Breast epithelium (tissue), 4 donors: ENCODE measurements at regions not wholly inside any gene's neighbourhood (a gene's known extent, or its start where the extent isn't known, plus 50 kb on each side); places are given as distances from the start of the nearest gene placed in this dataset.

Experiments used
- DNase-seq, 2 donors: peaks; one replicate each; pipeline ENCODE4 v3.0.0-alpha.2; 2019; ENCODE audit warnings: low spot score in 2 of 2
- H3K27ac ChIP-seq, 2 donors: fragments of 200-600 bp; sonication (generic) in 1 of 2; one replicate each; pipeline ENCODE4 v1.5.1; 2016 to 2019; ENCODE audit warnings: mild to moderate bottlenecking in 1 of 2
- H3K27me3 ChIP-seq, 2 donors: fragments of 200-600 bp; sonication (generic) in 1 of 2; one replicate each; pipeline versions ENCODE4 v1.5.1 to v1.6.0; 2017 to 2019; ENCODE audit warnings: control low read depth in 1 of 2, mild to moderate bottlenecking in 1 of 2
- H3K36me3 ChIP-seq: fragments of 200-600 bp; one replicate; pipeline ENCODE4 v1.5.1; 2019
- H3K4me1 ChIP-seq, 2 donors: fragments of 200-600 bp; sonication (generic); one replicate each; pipeline ENCODE4 v1.5.1; 2016 to 2019; ENCODE audit warnings: control low read depth in 1 of 2
- H3K4me3 ChIP-seq, 3 donors: fragments of 200-600 bp; sonication (generic); 1 replicate in 2 of 3; 2 replicates in 1 of 3; pipeline ENCODE4 v1.5.1; 2016 to 2019; ENCODE audit warnings: mild to moderate bottlenecking in 3 of 3, moderate library complexity in 2 of 3
- H3K9me3 ChIP-seq, 2 donors: fragments of 200-600 bp; sonication (generic) in 1 of 2; one replicate each; pipeline ENCODE4 v1.5.1; 2016 to 2019; ENCODE audit warnings: control low read depth in 1 of 2
- POLR2A ChIP-seq: fragments of 450-650 bp; IDR thresholded peaks from one replicate; pipeline ENCODE4 v1.6.1; 2016; ENCODE audit warnings: antibody characterized with exemption, mild to moderate bottlenecking, moderate library complexity
- POLR2AphosphoS5 ChIP-seq, 3 donors: sonication (generic); formaldehyde crosslinking; IDR thresholded peaks; one replicate each; pipeline ENCODE4 v1.6.1; 2017; ENCODE audit warnings: antibody characterized with exemption in 3 of 3
- intact Hi-C: fragments of 100-400 bp; cut with DNase I; formaldehyde crosslinking; loops from one replicate; pipeline ENCODE4 v1.15.1; 2023; ENCODE audit warnings: low total_unique reads
- TF ChIP-seq, protein P1 (sequence below), 3 donors: fragments of 450-650 bp; IDR thresholded peaks; one replicate each; pipeline ENCODE4 v1.5.1; 2016 to 2017; ENCODE audit warnings: antibody characterized with exemption in 3 of 3, mild to moderate bottlenecking in 3 of 3, moderate library complexity in 3 of 3

DNA sequence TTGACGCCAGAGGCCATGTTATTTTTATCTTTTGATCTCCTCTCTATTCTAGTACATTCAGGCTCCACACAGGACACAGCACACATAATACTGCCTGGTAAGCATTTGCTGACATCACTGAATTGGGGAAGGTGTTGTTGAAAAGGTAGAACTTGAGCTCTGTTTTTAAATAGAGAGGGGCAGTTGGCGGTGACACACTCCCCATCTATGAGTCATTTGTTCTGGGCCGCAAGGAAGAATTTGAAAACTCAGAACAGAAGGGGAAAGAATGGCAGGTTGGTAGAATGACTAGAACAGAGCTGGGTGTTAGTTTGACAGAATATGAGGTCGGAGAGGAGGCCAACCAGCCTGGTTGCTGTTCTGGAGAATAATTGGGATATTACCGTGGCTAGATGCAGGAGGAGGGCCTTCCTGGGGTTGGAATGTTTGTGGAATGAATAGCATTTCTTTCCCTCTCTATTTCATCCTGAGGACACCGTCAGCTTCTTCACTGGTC lies 52.1 kb upstream of the ERRFI1 start:
- intact Hi-C loops = no loop called here
- Histone ChIP-seq H3K9me3 (no peaks in the 10 kb centered on the region), H3K4me1 (peaks cover 2 to 21% of the 10 kb centered on the region in 2 donors), H3K4me3 (peak overlapping the region in 1 of 3 donors; percentile 4), H3K36me3 (no peaks in the 10 kb centered on the region), H3K27me3 (no peaks in the 10 kb centered on the region), H3K27ac (peak overlapping the region; percentile 88 to 91)
- TF ChIP-seq, protein P1, sequence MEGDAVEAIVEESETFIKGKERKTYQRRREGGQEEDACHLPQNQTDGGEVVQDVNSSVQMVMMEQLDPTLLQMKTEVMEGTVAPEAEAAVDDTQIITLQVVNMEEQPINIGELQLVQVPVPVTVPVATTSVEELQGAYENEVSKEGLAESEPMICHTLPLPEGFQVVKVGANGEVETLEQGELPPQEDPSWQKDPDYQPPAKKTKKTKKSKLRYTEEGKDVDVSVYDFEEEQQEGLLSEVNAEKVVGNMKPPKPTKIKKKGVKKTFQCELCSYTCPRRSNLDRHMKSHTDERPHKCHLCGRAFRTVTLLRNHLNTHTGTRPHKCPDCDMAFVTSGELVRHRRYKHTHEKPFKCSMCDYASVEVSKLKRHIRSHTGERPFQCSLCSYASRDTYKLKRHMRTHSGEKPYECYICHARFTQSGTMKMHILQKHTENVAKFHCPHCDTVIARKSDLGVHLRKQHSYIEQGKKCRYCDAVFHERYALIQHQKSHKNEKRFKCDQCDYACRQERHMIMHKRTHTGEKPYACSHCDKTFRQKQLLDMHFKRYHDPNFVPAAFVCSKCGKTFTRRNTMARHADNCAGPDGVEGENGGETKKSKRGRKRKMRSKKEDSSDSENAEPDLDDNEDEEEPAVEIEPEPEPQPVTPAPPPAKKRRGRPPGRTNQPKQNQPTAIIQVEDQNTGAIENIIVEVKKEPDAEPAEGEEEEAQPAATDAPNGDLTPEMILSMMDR (IDR thresholded peaks at IDR 0.05) = no peak
- TF ChIP-seq POLR2AphosphoS5 (IDR thresholded peaks at IDR 0.05) (peak in 1 of 3 donors; percentile 53), POLR2A (no peak)
- peak in 1 of 2 donors; percentile 49 for DNase-seq

DNA sequence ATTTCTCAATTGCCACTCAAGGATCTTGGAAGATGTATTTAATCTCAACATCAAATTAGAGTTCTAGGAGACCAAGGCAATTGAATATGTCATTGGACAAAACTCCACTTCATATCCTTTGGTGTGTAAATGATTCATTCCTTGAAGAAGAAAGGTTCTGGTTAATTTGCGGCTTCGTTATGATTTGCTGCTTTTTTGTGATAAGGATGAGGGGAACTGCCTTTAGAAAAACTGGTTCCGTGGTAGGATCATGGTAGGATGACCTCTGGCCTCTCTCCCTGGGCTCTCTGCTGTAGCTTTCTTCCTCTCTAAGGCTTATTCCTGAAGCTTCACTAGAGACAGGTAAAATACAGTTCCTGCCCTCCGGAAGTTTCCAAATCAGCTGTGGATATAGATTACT lies 51.5 kb upstream of the ERRFI1 start:
- H3K27me3 ChIP-seq = no peaks in the 10 kb centered on the region
- intact Hi-C loops = loop anchor here (1.0 kb wide), 1 partner anchor 43 kb away; no protein-coding TSS in a partner anchor
- H3K4me1 ChIP-seq = peaks cover 2 to 21% of the 10 kb centered on the region in 2 donors
- no peak overlapping the region for H3K4me3 ChIP-seq
- no peak for DNase-seq
- TF ChIP-seq, protein P1 (IDR thresholded peaks at IDR 0.05) = no peak
- no peak for TF ChIP-seq POLR2AphosphoS5 (IDR thresholded peaks at IDR 0.05)
- TF ChIP-seq POLR2A = no peak
- peak overlapping the region; percentile 88 to 91 for H3K27ac ChIP-seq
- no peaks in the 10 kb centered on the region for H3K36me3 ChIP-seq
- no peaks in the 10 kb centered on the region for H3K9me3 ChIP-seq

DNA sequence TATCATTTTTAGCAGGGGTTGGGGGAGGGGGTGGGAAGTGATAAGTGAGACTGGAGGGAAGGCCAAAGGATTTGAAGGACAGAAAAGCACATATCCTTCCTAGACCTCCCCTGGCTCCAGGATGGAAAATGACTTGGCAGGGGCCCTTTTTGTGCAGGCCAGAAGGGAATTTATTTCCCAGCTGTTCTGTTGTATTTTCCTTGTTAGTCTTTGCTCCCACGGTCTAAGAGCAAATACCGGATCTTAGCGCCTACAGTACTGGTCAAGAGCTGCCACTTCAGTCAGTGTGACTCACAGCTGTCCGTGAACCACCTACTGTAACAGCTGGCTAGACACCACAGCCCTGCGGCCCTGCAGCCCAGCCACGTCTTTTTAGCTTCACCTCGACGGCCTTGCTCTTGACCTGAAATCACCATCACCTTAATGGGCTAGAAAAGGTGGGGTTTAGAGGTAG lies 51.0 kb upstream of the ERRFI1 start:
- Histone ChIP-seq H3K27me3 (no peaks in the 10 kb centered on the region), H3K36me3 (no peaks in the 10 kb centered on the region), H3K4me1 (peaks cover 2 to 21% of the 10 kb centered on the region in 2 donors), H3K27ac (peak overlapping the region; percentile 88 to 91), H3K9me3 (no peaks in the 10 kb centered on the region), H3K4me3 (no peak overlapping the region)
- intact Hi-C loops = loop anchor here (1.0 kb wide), 1 partner anchor 43 kb away; no protein-coding TSS in a partner anchor
- TF ChIP-seq POLR2A (no peak), POLR2AphosphoS5 (IDR thresholded peaks at IDR 0.05) (peak in 2 of 3 donors; percentile 18 to 22)
- TF ChIP-seq, protein P1 (IDR thresholded peaks at IDR 0.05) = peak in 2 of 3 donors; percentile 23
- peak; percentile 47 to 67 for DNase-seq

DNA sequence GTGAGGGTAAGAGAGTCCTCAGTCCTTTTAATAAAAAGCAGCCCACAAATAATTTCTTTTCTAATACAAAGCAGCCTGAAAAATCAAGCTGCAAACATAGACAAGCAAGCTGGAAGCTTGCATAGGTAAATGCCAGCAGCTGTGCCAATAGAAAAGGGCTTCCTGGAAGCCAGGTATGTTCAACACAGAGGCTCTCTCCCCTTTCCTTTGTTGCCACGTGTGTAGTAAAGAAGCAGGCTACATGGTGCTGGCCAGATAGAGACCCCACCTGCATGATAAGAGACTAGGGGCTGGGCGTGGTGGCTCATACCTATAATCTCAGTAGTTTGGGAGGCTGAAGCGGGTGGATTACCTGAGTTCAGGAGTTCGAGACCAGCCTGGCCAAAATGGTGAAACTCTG lies 50.1 kb upstream of the ERRFI1 start:
- H3K36me3 ChIP-seq = no peaks in the 10 kb centered on the region
- H3K27ac ChIP-seq = peak overlapping the region in 1 of 2 donors; percentile 88
- H3K9me3 ChIP-seq = no peaks in the 10 kb centered on the region
- TF ChIP-seq POLR2A (no peak), POLR2AphosphoS5 (IDR thresholded peaks at IDR 0.05) (no peak)
- TF ChIP-seq, protein P1 (IDR thresholded peaks at IDR 0.05) = no peak
- peaks cover 2 to 21% of the 10 kb centered on the region in 2 donors for H3K4me1 ChIP-seq
- intact Hi-C loops = no loop called here
- no peak overlapping the region for H3K4me3 ChIP-seq
- no peaks in the 10 kb centered on the region for H3K27me3 ChIP-seq
- no peak for DNase-seq
